Left ventricle myocardium inferior (tissue), 1 donor: ENCODE measurements at regions not wholly inside any gene's neighbourhood (a gene's known extent, or its start where the extent isn't known, plus 50 kb on each side); places are given as distances from the start of the nearest gene placed in this dataset.

Source experiments
- DNase-seq: peaks from one replicate; pipeline ENCODE4 v3.0.0-alpha.2; 2020
- H3K27ac ChIP-seq: fragments of 200-600 bp; replicated peaks from 2 replicates; pipeline ENCODE4 v1.8.0; 2021
- H3K27me3 ChIP-seq: fragments of 200-600 bp; 2 replicates; pipeline ENCODE4 v1.8.0; 2021; ENCODE audit warnings: low read depth
- H3K36me3 ChIP-seq: fragments of 200-600 bp; 2 replicates; pipeline ENCODE4 v1.8.0; 2021
- H3K4me1 ChIP-seq: fragments of 200-600 bp; 2 replicates; pipeline ENCODE4 v1.8.0; 2021
- H3K4me3 ChIP-seq: fragments of 200-600 bp; 2 replicates; pipeline ENCODE4 v1.8.0; 2021; ENCODE audit warnings: mild to moderate bottlenecking, moderate library complexity
- H3K9me3 ChIP-seq: fragments of 200-600 bp; replicated peaks from 2 replicates; pipeline ENCODE4 v1.8.0; 2021
- intact Hi-C: fragments of 100-400 bp; cut with micrococcal nuclease; formaldehyde crosslinking; loops from one replicate; pipeline ENCODE4 v1.11.0; 2022
- TF ChIP-seq, protein P1 (sequence below): fragments of 200-600 bp; IDR thresholded peaks from 2 replicates; pipeline ENCODE4 v1.8.0; 2021; ENCODE audit warnings: antibody characterized with exemption, mild to moderate bottlenecking, borderline replicate concordance
- donor health status: DM: no; HTN: yes; CAD: no; lungs with severe emphysema.

- H3K27ac ChIP-seq = no peak overlapping the region
- no peak overlapping the region for H3K4me3 ChIP-seq
- intact Hi-C loops = no loop called here
- TF ChIP-seq, protein P1, sequence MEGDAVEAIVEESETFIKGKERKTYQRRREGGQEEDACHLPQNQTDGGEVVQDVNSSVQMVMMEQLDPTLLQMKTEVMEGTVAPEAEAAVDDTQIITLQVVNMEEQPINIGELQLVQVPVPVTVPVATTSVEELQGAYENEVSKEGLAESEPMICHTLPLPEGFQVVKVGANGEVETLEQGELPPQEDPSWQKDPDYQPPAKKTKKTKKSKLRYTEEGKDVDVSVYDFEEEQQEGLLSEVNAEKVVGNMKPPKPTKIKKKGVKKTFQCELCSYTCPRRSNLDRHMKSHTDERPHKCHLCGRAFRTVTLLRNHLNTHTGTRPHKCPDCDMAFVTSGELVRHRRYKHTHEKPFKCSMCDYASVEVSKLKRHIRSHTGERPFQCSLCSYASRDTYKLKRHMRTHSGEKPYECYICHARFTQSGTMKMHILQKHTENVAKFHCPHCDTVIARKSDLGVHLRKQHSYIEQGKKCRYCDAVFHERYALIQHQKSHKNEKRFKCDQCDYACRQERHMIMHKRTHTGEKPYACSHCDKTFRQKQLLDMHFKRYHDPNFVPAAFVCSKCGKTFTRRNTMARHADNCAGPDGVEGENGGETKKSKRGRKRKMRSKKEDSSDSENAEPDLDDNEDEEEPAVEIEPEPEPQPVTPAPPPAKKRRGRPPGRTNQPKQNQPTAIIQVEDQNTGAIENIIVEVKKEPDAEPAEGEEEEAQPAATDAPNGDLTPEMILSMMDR = no peak
- H3K36me3 ChIP-seq = no peaks in the 10 kb centered on the region
- DNase-seq = no peak
- H3K9me3 ChIP-seq = no peaks in the 10 kb centered on the region
- no peaks in the 10 kb centered on the region for H3K27me3 ChIP-seq
- no peaks in the 10 kb centered on the region for H3K4me1 ChIP-seq
These were observed 245.8 kb upstream of the SGCG start for GRCh38 chr13:22934744-22935523.

- intact Hi-C loops = no loop called here
These were observed 244.6 kb upstream of the SGCG start for GRCh38 chr13:22936228-22936627.

GRCh38 chr13:22937241-22937640 lies 243.5 kb upstream of the SGCG start:
- H3K36me3 ChIP-seq = no peaks in the 10 kb centered on the region
- TF ChIP-seq, protein P1 = no peak
- H3K9me3 ChIP-seq = no peaks in the 10 kb centered on the region
- H3K27me3 ChIP-seq = no peaks in the 10 kb centered on the region
- intact Hi-C loops = no loop called here
- H3K27ac ChIP-seq = no peak overlapping the region
- no peaks in the 10 kb centered on the region for H3K4me1 ChIP-seq
- H3K4me3 ChIP-seq = no peak overlapping the region
- DNase-seq = no peak

More at GRCh38 chr13:22936228-22936627, 244.6 kb upstream of the SGCG start:
- Histone ChIP-seq H3K27me3 (no peaks in the 10 kb centered on the region), H3K27ac (no peak overlapping the region), H3K36me3 (no peaks in the 10 kb centered on the region), H3K4me1 (no peaks in the 10 kb centered on the region), H3K9me3 (no peaks in the 10 kb centered on the region), H3K4me3 (no peak overlapping the region)
- no peak for DNase-seq
- TF ChIP-seq, protein P1 = no peak

- Histone ChIP-seq H3K27me3 (no peaks in the 10 kb centered on the region), H3K4me1 (no peaks in the 10 kb centered on the region), H3K27ac (no peak overlapping the region), H3K4me3 (no peak overlapping the region), H3K36me3 (no peaks in the 10 kb centered on the region), H3K9me3 (no peaks in the 10 kb centered on the region)
- intact Hi-C loops = no loop called here
- no peak for DNase-seq
- TF ChIP-seq, protein P1 = no peak
These were observed 242.8 kb upstream of the SGCG start for GRCh38 chr13:22937953-22938352.

DNA sequence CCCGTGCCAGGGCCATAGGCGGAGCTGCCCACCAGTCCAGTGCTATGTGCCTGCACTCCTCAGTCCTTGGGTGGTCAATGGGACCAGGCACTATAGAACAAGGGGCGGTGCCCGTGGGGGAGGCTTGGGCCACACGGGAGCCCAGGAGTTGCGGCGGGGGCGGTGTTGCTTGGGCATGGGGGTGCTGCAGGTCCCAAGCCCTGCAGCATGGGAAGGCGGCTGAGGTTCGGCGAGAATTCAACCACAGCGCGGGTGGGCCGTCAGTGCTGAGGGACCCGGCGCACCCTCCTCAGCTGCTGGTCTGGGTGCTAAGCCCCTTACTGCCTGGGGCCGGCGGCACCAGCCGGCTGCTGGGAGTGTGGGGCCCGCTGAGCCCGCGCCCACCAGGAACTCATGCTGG lies 242.2 kb upstream of the SGCG start:
- Histone ChIP-seq H3K27me3 (no peaks in the 10 kb centered on the region), H3K36me3 (no peaks in the 10 kb centered on the region), H3K27ac (no peak overlapping the region), H3K9me3 (no peaks in the 10 kb centered on the region), H3K4me1 (no peaks in the 10 kb centered on the region), H3K4me3 (no peak overlapping the region)
- TF ChIP-seq, protein P1 = no peak
- DNase-seq = no peak
- intact Hi-C loops = no loop called here
